ENCODE measurements at regions not wholly inside any gene's neighbourhood (a gene's known extent, or its start where the extent isn't known, plus 50 kb on each side); places are given as distances from the start of the nearest gene placed in this dataset.

- Histone ChIP-seq H3K36me3 (ENCODE audit: control insufficient read depth in 2 of 2, insufficient read depth in 2 of 2, low read length in 1 of 2) (no peaks in the 10 kb centered on the region), H3K4me1 (ENCODE audit: control insufficient read depth in 2 of 2, insufficient read depth in 2 of 2, low read length in 1 of 2) (no peaks in the 10 kb centered on the region), H3K9me3 (ENCODE audit: control insufficient read depth in 2 of 2, insufficient read depth in 1 of 2, low read depth in 1 of 2, low read length in 1 of 2) (no peaks in the 10 kb centered on the region), H3K27me3 (ENCODE audit: control insufficient read depth in 1 of 2, insufficient read depth in 2 of 2, low read length in 2 of 2) (no peaks in the 10 kb centered on the region), H3K4me3 (ENCODE audit: low read depth in 1 of 2, low read length in 2 of 2) (no peak overlapping the region), H3K27ac (ENCODE audit: low read depth in 2 of 2, low read length in 1 of 2) (no peak overlapping the region)
- WGBS, 2 donors = 77 to 78% methylated on average over 12 of the region's 12 CpGs
These were observed 139.6 kb downstream of the FOXD2 start for GRCh38 chr1:47577303-47578025.

- Histone ChIP-seq H3K9me3 (ENCODE audit: control insufficient read depth in 2 of 2, insufficient read depth in 1 of 2, low read depth in 1 of 2, low read length in 1 of 2) (no peaks in the 10 kb centered on the region), H3K36me3 (ENCODE audit: control insufficient read depth in 2 of 2, insufficient read depth in 2 of 2, low read length in 1 of 2) (no peaks in the 10 kb centered on the region), H3K27ac (ENCODE audit: low read depth in 2 of 2, low read length in 1 of 2) (no peak overlapping the region), H3K4me1 (ENCODE audit: control insufficient read depth in 2 of 2, insufficient read depth in 2 of 2, low read length in 1 of 2) (no peaks in the 10 kb centered on the region), H3K4me3 (ENCODE audit: low read depth in 1 of 2, low read length in 2 of 2) (no peak overlapping the region), H3K27me3 (ENCODE audit: control insufficient read depth in 1 of 2, insufficient read depth in 2 of 2, low read length in 2 of 2) (no peaks in the 10 kb centered on the region)
- 45 to 47% methylated on average over 19 of the region's 19 CpGs for WGBS, 2 donors
These were observed 140.3 kb downstream of the FOXD2 start for GRCh38 chr1:47578026-47578720.

GRCh38 chr1:47578721-47579419 lies 141.0 kb downstream of the FOXD2 start:
- WGBS, 2 donors = 39 to 40% methylated on average over 10 of the region's 10 CpGs
- Histone ChIP-seq H3K9me3 (ENCODE audit: control insufficient read depth in 2 of 2, insufficient read depth in 1 of 2, low read depth in 1 of 2, low read length in 1 of 2) (no peaks in the 10 kb centered on the region), H3K4me3 (ENCODE audit: low read depth in 1 of 2, low read length in 2 of 2) (no peak overlapping the region), H3K27me3 (ENCODE audit: control insufficient read depth in 1 of 2, insufficient read depth in 2 of 2, low read length in 2 of 2) (no peaks in the 10 kb centered on the region), H3K27ac (ENCODE audit: low read depth in 2 of 2, low read length in 1 of 2) (no peak overlapping the region), H3K36me3 (ENCODE audit: control insufficient read depth in 2 of 2, insufficient read depth in 2 of 2, low read length in 1 of 2) (no peaks in the 10 kb centered on the region), H3K4me1 (ENCODE audit: control insufficient read depth in 2 of 2, insufficient read depth in 2 of 2, low read length in 1 of 2) (no peaks in the 10 kb centered on the region)

- H3K27me3 ChIP-seq (ENCODE audit: control insufficient read depth in 1 of 2, insufficient read depth in 2 of 2, low read length in 2 of 2) = no peaks in the 10 kb centered on the region
- WGBS, 2 donors = 76 to 77% methylated on average over 2 of the region's 2 CpGs
- H3K9me3 ChIP-seq (ENCODE audit: control insufficient read depth in 2 of 2, insufficient read depth in 1 of 2, low read depth in 1 of 2, low read length in 1 of 2) = peaks cover 0 to 2% of the 10 kb centered on the region in 2 donors
- no peaks in the 10 kb centered on the region for H3K4me1 ChIP-seq (ENCODE audit: control insufficient read depth in 2 of 2, insufficient read depth in 2 of 2, low read length in 1 of 2)
- H3K36me3 ChIP-seq (ENCODE audit: control insufficient read depth in 2 of 2, insufficient read depth in 2 of 2, low read length in 1 of 2) = no peaks in the 10 kb centered on the region
- H3K27ac ChIP-seq (ENCODE audit: low read depth in 2 of 2, low read length in 1 of 2) = no peak overlapping the region
- H3K4me3 ChIP-seq (ENCODE audit: low read depth in 1 of 2, low read length in 2 of 2) = no peak overlapping the region
These were observed 142.0 kb downstream of the FOXD2 start for GRCh38 chr1:47579809-47580208.

- no peaks in the 10 kb centered on the region for H3K4me1 ChIP-seq (ENCODE audit: control insufficient read depth in 2 of 2, insufficient read depth in 2 of 2, low read length in 1 of 2)
- H3K27me3 ChIP-seq (ENCODE audit: control insufficient read depth in 1 of 2, insufficient read depth in 2 of 2, low read length in 2 of 2) = no peaks in the 10 kb centered on the region
- H3K36me3 ChIP-seq (ENCODE audit: control insufficient read depth in 2 of 2, insufficient read depth in 2 of 2, low read length in 1 of 2) = no peaks in the 10 kb centered on the region
- H3K9me3 ChIP-seq (ENCODE audit: control insufficient read depth in 2 of 2, insufficient read depth in 1 of 2, low read depth in 1 of 2, low read length in 1 of 2) = peaks cover 0 to 2% of the 10 kb centered on the region in 2 donors
- H3K27ac ChIP-seq (ENCODE audit: low read depth in 2 of 2, low read length in 1 of 2) = no peak overlapping the region
- WGBS, 2 donors = 84 to 88% methylated on average over 11 of the region's 11 CpGs
- no peak overlapping the region for H3K4me3 ChIP-seq (ENCODE audit: low read depth in 1 of 2, low read length in 2 of 2)
These were observed 142.7 kb downstream of the FOXD2 start for GRCh38 chr1:47580451-47580995.

- H3K4me3 ChIP-seq (ENCODE audit: low read depth in 1 of 2, low read length in 2 of 2) = no peak overlapping the region
- no peaks in the 10 kb centered on the region for H3K27me3 ChIP-seq (ENCODE audit: control insufficient read depth in 1 of 2, insufficient read depth in 2 of 2, low read length in 2 of 2)
- peaks cover 0 to 2% of the 10 kb centered on the region in 2 donors for H3K9me3 ChIP-seq (ENCODE audit: control insufficient read depth in 2 of 2, insufficient read depth in 1 of 2, low read depth in 1 of 2, low read length in 1 of 2)
- no peaks in the 10 kb centered on the region for H3K4me1 ChIP-seq (ENCODE audit: control insufficient read depth in 2 of 2, insufficient read depth in 2 of 2, low read length in 1 of 2)
- H3K27ac ChIP-seq (ENCODE audit: low read depth in 2 of 2, low read length in 1 of 2) = no peak overlapping the region
- 46 to 59% methylated on average over 8 of the region's 8 CpGs for WGBS, 2 donors
- H3K36me3 ChIP-seq (ENCODE audit: control insufficient read depth in 2 of 2, insufficient read depth in 2 of 2, low read length in 1 of 2) = no peaks in the 10 kb centered on the region
These were observed 145.2 kb downstream of the FOXD2 start for GRCh38 chr1:47582891-47583608.

- 21 to 40% methylated on average over 1 of the region's 1 CpG for WGBS, 2 donors
- H3K4me1 ChIP-seq (ENCODE audit: control insufficient read depth in 2 of 2, insufficient read depth in 2 of 2, low read length in 1 of 2) = no peaks in the 10 kb centered on the region
- H3K4me3 ChIP-seq (ENCODE audit: low read depth in 1 of 2, low read length in 2 of 2) = no peak overlapping the region
- H3K36me3 ChIP-seq (ENCODE audit: control insufficient read depth in 2 of 2, insufficient read depth in 2 of 2, low read length in 1 of 2) = no peaks in the 10 kb centered on the region
- no peak overlapping the region for H3K27ac ChIP-seq (ENCODE audit: low read depth in 2 of 2, low read length in 1 of 2)
- H3K27me3 ChIP-seq (ENCODE audit: control insufficient read depth in 1 of 2, insufficient read depth in 2 of 2, low read length in 2 of 2) = no peaks in the 10 kb centered on the region
- H3K9me3 ChIP-seq (ENCODE audit: control insufficient read depth in 2 of 2, insufficient read depth in 1 of 2, low read depth in 1 of 2, low read length in 1 of 2) = peaks cover 0 to 2% of the 10 kb centered on the region in 2 donors
These were observed 146.4 kb downstream of the FOXD2 start for GRCh38 chr1:47584249-47584648.

- Histone ChIP-seq H3K4me1 (ENCODE audit: control insufficient read depth in 2 of 2, insufficient read depth in 2 of 2, low read length in 1 of 2) (no peaks in the 10 kb centered on the region), H3K27me3 (ENCODE audit: control insufficient read depth in 1 of 2, insufficient read depth in 2 of 2, low read length in 2 of 2) (peaks cover 0 to 2% of the 10 kb centered on the region in 2 donors)
- 71% methylated on average over 9 of the region's 9 CpGs for WGBS, 2 donors
These were observed 147.5 kb downstream of the FOXD2 start for GRCh38 chr1:47585141-47585902.

More at GRCh38 chr1:47585141-47585902, 147.5 kb downstream of the FOXD2 start:
- no peak overlapping the region for H3K27ac ChIP-seq (ENCODE audit: low read depth in 2 of 2, low read length in 1 of 2)
- H3K36me3 ChIP-seq (ENCODE audit: control insufficient read depth in 2 of 2, insufficient read depth in 2 of 2, low read length in 1 of 2) = no peaks in the 10 kb centered on the region
- no peak overlapping the region for H3K4me3 ChIP-seq (ENCODE audit: low read depth in 1 of 2, low read length in 2 of 2)
- H3K9me3 ChIP-seq (ENCODE audit: control insufficient read depth in 2 of 2, insufficient read depth in 1 of 2, low read depth in 1 of 2, low read length in 1 of 2) = peaks cover 0 to 2% of the 10 kb centered on the region in 2 donors
